Mesodermal cell (in vitro differentiated cells): ENCODE measurements at regions not wholly inside any gene's neighbourhood (a gene's known extent, or its start where the extent isn't known, plus 50 kb on each side); places are given as distances from the start of the nearest gene placed in this dataset.
A peak's percentile ranks its signal among the peaks of the same experiment; 100 is the strongest.

Source experiments
- H3K27ac ChIP-seq: 2 replicates; pipeline ENCODE4 v1.7.0; 2013; ENCODE audit warnings: mild to moderate bottlenecking, low read depth, low read length, moderate library complexity; ENCODE audit not compliant: severe bottlenecking
- H3K36me3 ChIP-seq: 2 replicates; pipeline ENCODE4 v1.7.1; 2013; ENCODE audit warnings: mild to moderate bottlenecking, low read length, moderate library complexity; ENCODE audit not compliant: control insufficient read depth, insufficient read depth
- H3K4me1 ChIP-seq: one replicate; pipeline ENCODE4 v1.7.1; 2013; ENCODE audit warnings: mild to moderate bottlenecking, low read length; ENCODE audit not compliant: insufficient read depth, control insufficient read depth, poor library complexity, severe bottlenecking
- H3K4me3 ChIP-seq: 2 replicates; pipeline ENCODE4 v1.7.0; 2013; ENCODE audit warnings: low read length, control low read depth, mild to moderate bottlenecking; ENCODE audit not compliant: insufficient read depth, poor library complexity, severe bottlenecking; ENCODE audit errors: extremely low read depth
- H3K9me3 ChIP-seq: 2 replicates; pipeline ENCODE4 v1.7.1; 2013; ENCODE audit warnings: mild to moderate bottlenecking, low read length, moderate library complexity; ENCODE audit not compliant: control insufficient read depth
- WGBS, 2 experiments: methylation state at CpG; one replicate each; pipeline ENCODE4 v1.1.5; 2013; ENCODE audit warnings: missing lambda C conversion rate in 2 of 2; ENCODE audit not compliant: insufficient coverage in 2 of 2; 5-methylcytosine and 5-hydroxymethylcytosine counted together

DNA sequence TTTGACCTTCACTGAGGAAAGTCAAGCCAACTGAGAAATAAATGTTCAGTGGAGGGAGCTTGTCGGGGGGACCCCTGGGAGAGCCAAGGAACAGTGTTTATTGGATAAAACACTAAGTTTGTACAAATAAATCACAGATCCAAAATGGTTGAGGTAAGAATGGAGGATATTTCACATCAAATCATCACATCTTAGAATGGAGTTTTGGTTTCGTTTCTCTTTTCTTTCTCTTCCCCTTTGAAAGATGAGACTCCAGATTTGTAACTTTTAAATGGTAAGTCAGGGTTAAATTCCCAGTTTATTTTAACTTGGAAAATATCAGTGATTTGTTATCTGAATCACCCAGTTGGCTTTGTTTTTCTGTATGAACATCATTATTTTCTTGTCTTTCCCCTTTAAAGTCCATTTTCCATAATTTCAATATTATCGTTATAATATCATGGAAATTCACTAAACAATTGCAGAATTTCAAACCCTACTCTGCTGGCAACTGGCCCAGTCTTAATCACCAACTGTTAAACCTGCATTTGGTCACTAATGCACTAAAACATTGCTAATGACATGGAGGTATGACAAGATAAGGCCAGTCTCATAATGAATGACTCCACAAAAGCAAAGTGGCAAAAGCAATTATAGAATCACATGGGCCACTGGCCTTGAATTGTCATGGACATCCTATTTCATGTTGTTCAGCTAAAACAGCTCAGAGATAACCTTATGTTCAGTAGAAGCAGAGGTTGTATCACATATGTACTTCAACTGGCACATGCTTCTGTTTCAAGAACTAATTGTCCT lies 295.1 kb downstream of the SHOX2 start:
- 100% methylated on average over 1 of the region's 3 CpGs; no CpG with 5 or more reads in 1 of the 2 experiments for WGBS, 2 experiments
- no peak overlapping the region for H3K4me3 ChIP-seq
- H3K9me3 ChIP-seq = no peaks in the 10 kb centered on the region
- H3K36me3 ChIP-seq = no peaks in the 10 kb centered on the region
- no peaks in the 10 kb centered on the region for H3K4me1 ChIP-seq
- no peak overlapping the region for H3K27ac ChIP-seq

DNA sequence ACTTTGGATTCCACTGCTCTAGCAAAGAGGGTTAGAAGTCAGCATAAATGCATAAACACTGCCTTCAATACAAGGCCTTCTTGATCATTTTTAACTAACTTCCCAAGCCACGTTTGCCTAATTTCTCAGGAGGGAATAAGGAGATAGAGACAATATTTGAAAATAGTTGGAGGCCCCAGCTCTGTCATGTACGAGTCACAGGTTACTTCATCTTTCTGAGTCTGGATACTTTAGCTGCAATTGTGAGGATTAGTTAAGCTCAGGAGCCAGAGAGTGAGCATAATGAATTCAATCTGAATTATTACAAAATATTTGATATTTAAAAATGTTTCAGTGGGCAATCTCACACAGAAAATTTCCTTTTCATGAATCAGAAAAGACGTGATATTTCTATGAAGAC lies 298.9 kb downstream of the SHOX2 start:
- no peaks in the 10 kb centered on the region for H3K36me3 ChIP-seq
- WGBS, 2 experiments = 62% methylated on average over 2 of the region's 3 CpGs; no CpG with 5 or more reads in 1 of the 2 experiments
- H3K27ac ChIP-seq = no peak overlapping the region
- H3K4me3 ChIP-seq = no peak overlapping the region
- no peaks in the 10 kb centered on the region for H3K9me3 ChIP-seq
- H3K4me1 ChIP-seq = no peaks in the 10 kb centered on the region

DNA sequence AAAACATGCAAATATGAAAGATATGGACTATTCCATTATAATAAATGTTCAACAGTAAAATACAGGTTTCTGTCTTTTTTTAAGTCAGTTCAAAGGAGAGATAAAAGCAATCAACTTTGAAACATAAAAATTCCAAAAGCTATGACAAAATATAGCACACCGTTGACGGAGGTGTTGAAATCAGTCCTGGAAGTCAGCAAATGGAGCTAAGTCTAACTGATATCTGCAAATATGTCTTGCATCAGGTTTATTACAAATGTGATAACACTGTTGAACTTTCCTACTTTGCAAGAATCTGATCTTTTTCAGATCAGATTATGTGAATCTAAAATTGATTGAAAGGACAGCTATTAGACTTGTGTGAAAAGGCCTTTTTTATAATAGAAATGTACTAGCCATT lies 300.7 kb downstream of the SHOX2 start:
- no peak overlapping the region for H3K4me3 ChIP-seq
- 92 to 100% methylated on average over 1 to 2 of the region's 2 CpGs for WGBS, 2 experiments
- no peak overlapping the region for H3K27ac ChIP-seq
- H3K4me1 ChIP-seq = no peaks in the 10 kb centered on the region
- H3K9me3 ChIP-seq = no peaks in the 10 kb centered on the region
- H3K36me3 ChIP-seq = no peaks in the 10 kb centered on the region

DNA sequence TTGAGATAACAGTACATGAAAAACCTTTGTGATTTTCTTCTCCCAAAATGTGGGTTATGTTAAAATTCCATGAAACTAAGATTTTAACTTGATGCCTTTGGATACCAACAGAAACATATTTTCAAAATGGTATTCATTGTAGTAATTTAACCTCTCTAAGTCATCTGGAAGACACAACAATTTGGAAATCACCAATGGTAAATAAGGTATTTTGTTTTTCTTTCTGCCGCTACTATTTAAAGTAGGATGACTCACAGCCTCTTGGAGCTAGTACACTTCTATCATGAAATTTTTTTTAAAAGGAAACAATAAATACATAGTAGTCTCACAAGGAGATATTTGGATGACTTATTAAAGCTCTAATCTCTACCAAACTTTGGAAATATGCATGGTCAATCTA lies 291.6 kb upstream of the VEPH1 start:
- WGBS, 2 experiments = no CpG with 5 or more reads among the region's 1 CpG
- Histone ChIP-seq H3K4me1 (peaks cover 9% of the 10 kb centered on the region), H3K27ac (no peak overlapping the region), H3K9me3 (no peaks in the 10 kb centered on the region), H3K36me3 (no peaks in the 10 kb centered on the region), H3K4me3 (no peak overlapping the region)

DNA sequence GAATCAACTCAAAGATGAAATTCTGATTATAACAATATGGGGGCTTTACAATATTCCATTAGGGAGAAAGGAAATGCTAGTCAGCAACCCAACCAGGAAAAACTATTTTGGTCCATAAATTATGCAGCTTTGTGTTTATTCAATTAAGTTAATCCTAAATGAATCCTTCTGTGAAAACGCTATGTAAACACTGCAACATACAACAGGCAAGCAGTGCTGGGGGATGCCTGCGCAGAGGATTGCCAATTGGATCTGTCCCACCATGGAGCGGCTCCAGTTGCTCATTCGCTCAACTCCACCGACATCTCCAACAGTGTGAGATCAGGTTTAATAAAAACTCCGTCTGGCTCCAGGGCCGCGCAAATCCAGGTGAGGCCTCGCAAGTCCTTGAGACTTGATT lies 290.5 kb upstream of the VEPH1 start:
- peaks cover 9% of the 10 kb centered on the region for H3K4me1 ChIP-seq
- H3K4me3 ChIP-seq = no peak overlapping the region
- H3K9me3 ChIP-seq = no peaks in the 10 kb centered on the region
- no peaks in the 10 kb centered on the region for H3K36me3 ChIP-seq
- WGBS, 2 experiments = 92 to 94% methylated on average over 3 to 6 of the region's 9 CpGs
- no peak overlapping the region for H3K27ac ChIP-seq

DNA sequence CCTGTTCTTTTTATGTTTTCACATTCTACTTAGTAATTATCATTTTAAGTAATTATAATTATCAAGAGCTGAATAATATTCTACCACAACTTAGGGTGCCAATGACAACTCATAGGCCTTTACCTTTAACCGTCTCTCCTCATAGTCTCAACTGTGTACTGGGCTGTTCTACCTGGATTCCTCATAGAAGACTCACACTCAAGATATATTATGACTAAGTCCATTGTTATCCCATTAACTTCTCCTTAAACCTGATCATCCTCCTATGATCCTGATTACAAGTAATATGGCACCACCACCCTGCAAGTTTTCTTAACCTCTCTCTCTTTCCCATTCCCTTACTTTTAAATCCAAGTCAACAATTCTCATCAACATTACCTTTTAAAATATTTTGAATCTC lies 285.9 kb upstream of the VEPH1 start:
- Histone ChIP-seq H3K4me1 (peaks cover 17% of the 10 kb centered on the region), H3K36me3 (no peaks in the 10 kb centered on the region), H3K9me3 (no peaks in the 10 kb centered on the region), H3K4me3 (no peak overlapping the region), H3K27ac (no peak overlapping the region)
- 100% methylated on average over 1 of the region's 1 CpG for WGBS, 2 experiments

DNA sequence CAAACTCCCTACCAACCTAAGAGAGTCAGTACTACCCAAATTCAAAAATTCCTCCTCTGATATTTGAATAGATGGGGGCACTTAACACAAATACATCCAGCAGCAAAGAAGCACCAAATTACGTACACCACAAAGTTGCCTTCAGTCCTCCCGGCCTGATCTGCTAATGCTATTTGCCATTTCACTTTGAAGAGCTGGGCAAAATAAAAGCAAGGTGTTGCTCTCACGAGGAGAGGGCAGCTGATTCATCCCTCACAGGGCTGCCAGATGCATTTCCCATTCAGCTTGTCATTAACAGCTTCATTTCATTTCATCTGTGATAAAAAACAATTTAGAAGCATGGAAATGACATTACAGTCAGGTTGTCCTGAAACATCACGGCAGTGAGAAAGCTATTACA lies 283.4 kb upstream of the VEPH1 start:
- 82 to 94% methylated on average over 3 of the region's 4 CpGs for WGBS, 2 experiments
- Histone ChIP-seq H3K4me3 (no peak overlapping the region), H3K4me1 (peaks cover 25% of the 10 kb centered on the region), H3K36me3 (no peaks in the 10 kb centered on the region), H3K27ac (no peak overlapping the region), H3K9me3 (no peaks in the 10 kb centered on the region)

DNA sequence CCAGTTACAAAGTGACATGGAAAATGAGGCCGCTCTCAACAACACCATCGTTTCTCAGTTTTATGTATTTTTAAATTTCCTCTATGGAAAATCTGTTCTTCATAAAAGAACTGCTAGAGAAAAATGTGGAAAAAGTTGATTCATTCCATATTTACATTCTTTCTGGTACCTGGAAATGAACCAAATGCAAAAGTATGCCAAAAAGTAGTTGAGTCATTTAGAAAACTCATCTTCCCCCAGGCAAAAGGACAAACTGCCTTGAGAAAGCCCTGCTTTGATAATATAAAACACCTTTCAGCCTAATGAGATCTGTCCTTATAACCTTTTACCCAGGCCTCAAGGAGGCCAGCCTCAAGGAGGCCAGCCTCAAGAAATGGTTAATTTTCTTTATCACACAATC lies 283.0 kb upstream of the VEPH1 start:
- Histone ChIP-seq H3K9me3 (no peaks in the 10 kb centered on the region), H3K4me3 (no peak overlapping the region), H3K4me1 (peaks cover 25% of the 10 kb centered on the region), H3K27ac (no peak overlapping the region), H3K36me3 (no peaks in the 10 kb centered on the region)
- no CpG with 5 or more reads among the region's 2 CpGs for WGBS, 2 experiments

DNA sequence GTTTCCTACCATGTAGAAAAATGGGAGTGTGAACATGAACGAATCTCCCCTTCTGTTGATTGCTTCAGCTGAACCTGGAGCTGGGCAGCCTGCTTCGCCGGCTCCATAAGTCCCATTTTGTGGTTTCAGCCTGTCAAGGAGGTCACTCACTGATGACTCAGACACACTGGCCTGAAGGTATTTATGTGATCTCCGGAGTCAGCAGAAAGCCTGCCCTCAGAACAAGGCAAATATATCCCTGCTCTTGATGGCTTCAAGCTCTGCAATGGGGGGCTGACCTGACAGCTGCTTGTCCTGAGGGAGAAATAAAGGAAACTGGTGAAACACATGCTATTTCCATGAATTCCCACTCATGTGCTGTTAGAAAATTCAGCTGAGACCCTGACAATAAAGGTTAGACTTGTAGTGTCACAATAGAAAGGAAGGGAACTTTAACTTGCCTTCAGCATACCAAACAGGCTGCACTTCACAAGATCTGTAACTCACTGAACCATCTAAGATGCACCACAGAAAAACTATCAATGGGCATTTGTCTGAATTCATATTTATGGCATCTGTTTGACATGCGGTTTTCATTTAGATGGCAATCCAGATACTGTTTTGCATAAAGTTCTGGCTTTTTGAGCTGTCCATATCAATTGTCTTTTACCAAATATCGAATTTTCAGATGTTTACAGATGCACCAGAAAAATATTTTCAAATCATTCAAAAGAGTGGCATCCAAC lies 282.0 kb upstream of the VEPH1 start:
- 61 to 64% methylated on average over 4 to 5 of the region's 6 CpGs for WGBS, 2 experiments
- H3K27ac ChIP-seq = peak overlapping the region; percentile 47
- no peaks in the 10 kb centered on the region for H3K36me3 ChIP-seq
- H3K4me3 ChIP-seq = no peak overlapping the region
- no peaks in the 10 kb centered on the region for H3K9me3 ChIP-seq
- peaks cover 25% of the 10 kb centered on the region for H3K4me1 ChIP-seq

DNA sequence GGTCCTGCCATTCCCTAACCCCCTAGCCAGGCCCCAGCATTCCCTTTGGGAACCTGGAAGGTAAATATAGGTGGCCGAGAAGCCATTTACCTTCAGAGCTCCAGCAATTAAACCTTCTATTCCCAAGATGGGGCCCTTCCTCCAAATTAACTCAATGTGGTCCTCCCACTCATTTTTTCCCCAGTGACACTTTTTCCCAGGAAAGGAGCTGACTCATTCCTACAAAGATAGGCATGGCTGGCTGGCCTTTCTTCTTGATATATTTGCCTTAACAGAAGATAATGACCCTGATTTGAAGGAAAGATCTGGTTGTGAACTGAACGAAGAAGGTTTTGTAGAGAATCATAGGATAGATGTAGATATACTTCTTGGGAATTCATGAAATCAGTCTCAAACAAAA lies 279.0 kb upstream of the VEPH1 start:
- 80 to 100% methylated on average over 1 of the region's 2 CpGs for WGBS, 2 experiments
- peaks cover 25% of the 10 kb centered on the region for H3K4me1 ChIP-seq
- no peaks in the 10 kb centered on the region for H3K9me3 ChIP-seq
- no peaks in the 10 kb centered on the region for H3K36me3 ChIP-seq
- no peak overlapping the region for H3K27ac ChIP-seq
- no peak overlapping the region for H3K4me3 ChIP-seq

DNA sequence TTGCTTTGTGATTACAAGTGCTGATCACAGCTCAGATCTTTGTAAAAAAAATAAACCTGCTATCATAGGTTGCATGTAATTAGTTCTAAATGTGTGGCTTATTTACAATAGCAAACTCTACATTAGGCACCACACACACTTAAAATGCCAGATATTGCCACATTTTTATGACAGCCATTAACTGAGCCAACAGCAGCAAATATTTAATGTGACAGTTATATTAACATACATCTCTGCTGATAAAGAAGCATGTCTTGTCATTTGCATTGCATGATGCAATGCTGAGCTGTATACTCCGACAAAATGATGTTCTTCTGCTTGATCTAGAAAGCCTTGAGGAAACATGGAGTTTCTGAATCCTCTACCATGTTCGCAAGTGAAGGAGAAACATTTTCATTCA lies 273.6 kb upstream of the VEPH1 start:
- H3K4me3 ChIP-seq = no peak overlapping the region
- H3K4me1 ChIP-seq = peaks cover 2% of the 10 kb centered on the region
- WGBS, 2 experiments = 94% methylated on average over 2 of the region's 2 CpGs; no CpG with 5 or more reads in 1 of the 2 experiments
- no peak overlapping the region for H3K27ac ChIP-seq
- H3K36me3 ChIP-seq = no peaks in the 10 kb centered on the region
- H3K9me3 ChIP-seq = no peaks in the 10 kb centered on the region
